HG02870 (cell line): ENCODE measurements at regions not wholly inside any gene's neighbourhood (a gene's known extent, or its start where the extent isn't known, plus 50 kb on each side); places are given as distances from the start of the nearest gene placed in this dataset.

ENCODE experiments used
- ATAC-seq: cut with Tn5 transposase; IDR thresholded peaks from one replicate; pipeline ENCODE4 v1.9.1; 2021; ENCODE audit warnings: mild to moderate bottlenecking, moderate library complexity; ENCODE audit not compliant: unreplicated experiment

DNA sequence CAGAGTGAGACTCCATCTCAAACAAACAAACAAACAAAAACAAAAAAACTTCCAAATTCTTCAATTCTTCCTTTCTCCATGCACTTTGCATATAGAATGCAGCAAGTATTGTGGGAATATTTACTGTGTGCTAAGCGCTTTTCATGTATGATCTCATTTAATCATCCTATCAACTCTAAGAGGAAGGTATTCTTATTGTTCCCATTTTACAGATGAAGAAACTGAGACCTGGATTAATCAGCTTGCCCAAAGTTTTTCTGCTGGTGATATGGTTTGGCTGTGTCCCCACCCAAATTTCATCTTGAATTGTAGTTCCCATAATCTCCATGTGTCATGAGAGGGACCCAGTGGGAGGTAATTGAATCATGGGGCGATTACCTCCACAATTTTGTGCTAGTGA lies 56.6 kb upstream of the KCNG1 start:
- no peak for ATAC-seq

DNA sequence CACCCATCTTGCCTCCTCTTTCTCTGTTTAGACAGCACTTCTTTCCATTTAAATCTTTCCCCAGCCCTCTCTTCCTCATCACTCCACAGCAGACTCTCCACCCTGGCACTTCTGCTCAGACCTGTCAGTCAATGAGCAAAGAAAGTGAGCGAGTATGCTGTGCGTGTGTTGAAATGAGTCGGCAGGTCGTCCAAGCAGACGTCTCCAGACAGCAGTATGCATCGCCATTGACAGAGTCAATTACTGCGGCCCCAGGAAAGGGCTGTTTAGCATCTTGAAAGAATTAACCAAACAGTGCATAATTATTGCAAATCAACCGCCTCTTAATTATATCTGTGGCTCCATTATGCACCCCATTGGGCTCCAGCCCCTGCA lies 54.8 kb upstream of the KCNG1 start:
- no peak for ATAC-seq

DNA sequence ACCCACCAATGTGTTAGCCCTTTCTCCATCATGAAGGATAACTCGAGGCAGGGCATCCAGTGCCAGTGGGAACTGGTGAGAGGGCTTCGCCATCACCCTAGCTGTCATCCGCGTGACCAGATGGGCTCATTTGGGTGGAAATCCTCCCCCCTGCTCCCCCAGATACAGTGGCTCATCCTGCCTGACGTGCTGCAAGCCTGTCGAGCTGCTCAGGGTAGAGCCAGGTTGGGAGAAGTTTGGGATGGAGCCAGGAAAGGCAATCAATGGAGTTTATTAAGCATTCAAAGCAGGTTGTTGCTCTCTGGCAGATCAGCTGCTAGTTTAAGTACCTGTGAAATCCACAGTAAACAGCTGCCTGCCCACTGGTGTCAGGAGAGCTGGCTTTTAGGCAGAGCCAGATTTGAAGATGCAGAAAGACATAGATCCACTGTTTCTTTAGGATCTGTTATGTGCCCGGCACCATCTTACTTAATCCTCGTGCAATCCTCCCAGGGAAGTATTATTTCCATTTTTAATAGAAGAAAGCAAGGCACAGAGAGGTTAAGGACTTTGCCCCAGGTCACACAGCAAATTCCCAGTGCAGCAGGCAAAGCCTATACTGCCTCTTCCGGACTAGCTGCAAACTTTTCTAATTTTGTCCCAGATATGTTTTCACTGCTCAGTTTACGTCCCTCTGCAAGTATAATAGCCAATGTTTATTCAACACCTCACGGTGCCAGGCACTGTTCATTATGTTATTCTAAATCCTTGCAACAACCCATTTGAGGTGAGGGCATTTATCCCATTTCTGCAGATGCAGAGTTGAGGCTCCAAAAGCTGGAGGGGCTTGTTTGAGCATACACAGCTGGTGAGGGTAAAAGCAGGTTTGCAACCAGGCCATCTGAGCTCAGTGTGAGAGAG lies 54.1 kb upstream of the KCNG1 start:
- no peak for ATAC-seq

DNA sequence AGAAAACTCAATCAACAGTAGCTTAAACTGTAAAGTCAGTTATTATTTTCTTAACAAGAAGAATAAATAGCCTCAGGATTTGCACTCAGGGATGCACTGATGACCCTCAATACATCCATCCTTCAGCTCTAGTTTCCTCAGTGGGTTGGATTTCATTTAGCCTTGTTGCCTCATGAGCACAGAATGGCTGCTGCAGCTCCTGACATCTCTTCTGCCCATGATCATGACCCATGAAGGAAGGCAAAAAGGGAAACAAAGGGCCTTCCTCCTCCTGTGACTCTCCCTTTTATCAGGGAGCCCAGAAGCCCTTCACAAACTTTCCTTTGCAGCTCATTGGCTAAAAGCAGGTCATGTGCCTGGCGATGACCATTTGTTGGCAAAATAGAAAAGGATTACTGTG lies 51.2 kb upstream of the KCNG1 start:
- ATAC-seq = no peak
